Upper lobe of right lung (tissue), 1 donor: ENCODE measurements at regions not wholly inside any gene's neighbourhood (a gene's known extent, or its start where the extent isn't known, plus 50 kb on each side); places are given as distances from the start of the nearest gene placed in this dataset.

Experiments used
- ATAC-seq: fragments of 200-7000 bp; cut with Tn5 transposase; one replicate; pipeline ENCODE4 v1.9.1; 2020; ENCODE audit warnings: mild to moderate bottlenecking, moderate library complexity
- DNase-seq: peaks from one replicate; pipeline ENCODE4 v3.0.0-alpha.2; 2020
- H3K27ac ChIP-seq: fragments of 200-600 bp; one replicate; pipeline ENCODE4 v1.8.0; 2022
- H3K27me3 ChIP-seq: fragments of 200-600 bp; one replicate; pipeline ENCODE4 v1.8.0; 2022; ENCODE audit warnings: mild to moderate bottlenecking
- H3K36me3 ChIP-seq: fragments of 200-600 bp; one replicate; pipeline ENCODE4 v1.8.0; 2022
- H3K4me1 ChIP-seq: fragments of 200-600 bp; one replicate; pipeline ENCODE4 v1.8.0; 2022
- H3K4me3 ChIP-seq: fragments of 200-600 bp; one replicate; pipeline ENCODE4 v1.8.0; 2022; ENCODE audit warnings: mild to moderate bottlenecking
- H3K9me3 ChIP-seq: fragments of 200-600 bp; one replicate; pipeline ENCODE4 v1.8.0; 2022
- intact Hi-C: fragments of 100-400 bp; cut with DNase I; formaldehyde crosslinking; loops from one replicate; pipeline ENCODE4 v1.11.0; 2022
- TF ChIP-seq, protein P1 (sequence below): fragments of 200-600 bp; IDR thresholded peaks from one replicate; pipeline ENCODE4 v1.8.0; 2022; ENCODE audit warnings: antibody characterized with exemption
- donor health status: DM: no; HTN: yes; CAD: no; lungs with severe emphysema.

DNA sequence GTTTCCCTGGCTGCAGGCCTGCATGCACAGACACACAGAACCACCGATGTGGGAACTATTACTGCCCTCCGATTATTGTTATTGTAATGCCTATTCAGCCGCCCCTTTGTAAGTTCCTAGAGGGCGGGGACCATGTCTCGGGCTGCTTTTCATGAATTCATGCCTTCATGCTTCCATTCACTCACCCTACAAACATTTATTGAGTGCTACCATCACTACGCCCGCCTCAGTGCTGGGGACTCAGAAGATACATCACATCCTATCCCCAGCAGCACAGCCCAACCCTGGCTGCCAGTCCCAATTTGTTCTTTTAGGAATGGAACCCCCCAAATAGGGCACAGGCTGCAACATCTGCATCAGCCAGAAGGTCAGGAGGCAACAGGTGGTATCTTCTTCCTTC lies 75.9 kb downstream of the FOXA2 start:
- Histone ChIP-seq H3K9me3 (no peaks in the 10 kb centered on the region), H3K4me1 (peaks cover 5% of the 10 kb centered on the region), H3K36me3 (no peaks in the 10 kb centered on the region), H3K4me3 (no peak overlapping the region), H3K27ac (no peak overlapping the region), H3K27me3 (no peaks in the 10 kb centered on the region)
- ATAC-seq, result no peak
- DNase-seq, result no peak
- intact Hi-C loops, result no loop called here
- TF ChIP-seq, protein P1, sequence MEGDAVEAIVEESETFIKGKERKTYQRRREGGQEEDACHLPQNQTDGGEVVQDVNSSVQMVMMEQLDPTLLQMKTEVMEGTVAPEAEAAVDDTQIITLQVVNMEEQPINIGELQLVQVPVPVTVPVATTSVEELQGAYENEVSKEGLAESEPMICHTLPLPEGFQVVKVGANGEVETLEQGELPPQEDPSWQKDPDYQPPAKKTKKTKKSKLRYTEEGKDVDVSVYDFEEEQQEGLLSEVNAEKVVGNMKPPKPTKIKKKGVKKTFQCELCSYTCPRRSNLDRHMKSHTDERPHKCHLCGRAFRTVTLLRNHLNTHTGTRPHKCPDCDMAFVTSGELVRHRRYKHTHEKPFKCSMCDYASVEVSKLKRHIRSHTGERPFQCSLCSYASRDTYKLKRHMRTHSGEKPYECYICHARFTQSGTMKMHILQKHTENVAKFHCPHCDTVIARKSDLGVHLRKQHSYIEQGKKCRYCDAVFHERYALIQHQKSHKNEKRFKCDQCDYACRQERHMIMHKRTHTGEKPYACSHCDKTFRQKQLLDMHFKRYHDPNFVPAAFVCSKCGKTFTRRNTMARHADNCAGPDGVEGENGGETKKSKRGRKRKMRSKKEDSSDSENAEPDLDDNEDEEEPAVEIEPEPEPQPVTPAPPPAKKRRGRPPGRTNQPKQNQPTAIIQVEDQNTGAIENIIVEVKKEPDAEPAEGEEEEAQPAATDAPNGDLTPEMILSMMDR, result no peak

DNA sequence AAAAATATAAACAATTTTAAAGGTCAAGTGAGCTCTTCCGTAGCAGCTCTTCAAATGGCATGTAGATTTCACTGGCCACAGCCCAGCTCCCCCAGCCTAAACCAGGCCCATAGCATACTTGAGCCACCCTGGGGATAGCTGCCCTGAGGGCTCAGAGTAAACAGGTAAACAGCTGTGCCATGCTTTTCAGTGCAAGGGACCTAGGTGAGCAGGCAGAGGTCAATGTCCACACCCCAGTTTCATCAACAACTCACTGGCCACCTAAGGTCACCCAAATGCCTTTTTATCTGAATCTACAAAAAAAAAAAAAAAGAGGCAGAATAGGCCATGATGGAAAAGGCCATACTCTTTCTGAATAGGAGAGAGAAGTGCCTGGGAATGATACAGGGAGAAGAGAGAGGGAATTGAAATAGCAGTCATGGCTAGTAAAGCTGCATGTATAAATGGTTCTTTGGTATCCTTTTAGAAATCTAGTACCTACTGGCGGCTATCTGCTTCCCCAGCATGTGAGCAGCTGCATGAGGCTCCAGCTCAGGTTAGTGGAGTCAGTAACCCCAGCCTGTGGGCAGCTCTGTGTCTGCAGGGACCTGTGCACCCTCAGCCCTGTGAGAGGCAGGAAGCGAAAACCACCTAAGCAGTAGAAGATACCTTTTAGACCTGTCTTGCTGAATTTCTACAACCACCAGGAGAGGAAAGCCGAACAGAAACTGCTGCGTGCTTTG lies 77.0 kb downstream of the FOXA2 start:
- TF ChIP-seq, protein P1, result no peak
- Histone ChIP-seq H3K27me3 (no peaks in the 10 kb centered on the region), H3K4me3 (no peak overlapping the region), H3K4me1 (peaks cover 5% of the 10 kb centered on the region), H3K36me3 (no peaks in the 10 kb centered on the region), H3K27ac (no peak overlapping the region), H3K9me3 (no peaks in the 10 kb centered on the region)
- ATAC-seq, result no peak
- no peak for DNase-seq
- intact Hi-C loops, result no loop called here

DNA sequence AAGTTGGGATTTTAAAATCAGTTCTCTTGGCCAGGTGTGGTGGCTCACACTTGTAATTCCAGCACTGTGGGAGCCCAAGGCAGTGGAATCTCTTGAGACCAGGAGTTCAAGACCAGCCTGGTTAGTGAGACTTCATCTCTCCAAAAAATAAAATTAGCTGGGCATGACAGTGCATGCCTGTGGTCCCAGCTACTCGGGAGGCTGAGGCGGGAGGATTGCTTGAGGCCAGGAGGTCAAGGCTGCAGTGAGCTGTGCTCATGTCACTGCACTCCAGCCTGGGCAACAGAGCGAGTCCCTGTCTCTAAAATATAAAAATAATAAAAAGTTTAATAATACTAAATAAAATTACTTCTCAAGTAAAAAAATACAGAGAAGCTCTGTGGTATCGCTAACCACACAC lies 77.5 kb downstream of the FOXA2 start:
- intact Hi-C loops, result no loop called here
- DNase-seq (no peak), ATAC-seq (no peak)
- Histone ChIP-seq H3K36me3 (no peaks in the 10 kb centered on the region), H3K9me3 (no peaks in the 10 kb centered on the region), H3K4me1 (peaks cover under 1% of the 10 kb centered on the region), H3K27me3 (no peaks in the 10 kb centered on the region), H3K27ac (no peak overlapping the region), H3K4me3 (no peak overlapping the region)
- TF ChIP-seq, protein P1, result no peak

DNA sequence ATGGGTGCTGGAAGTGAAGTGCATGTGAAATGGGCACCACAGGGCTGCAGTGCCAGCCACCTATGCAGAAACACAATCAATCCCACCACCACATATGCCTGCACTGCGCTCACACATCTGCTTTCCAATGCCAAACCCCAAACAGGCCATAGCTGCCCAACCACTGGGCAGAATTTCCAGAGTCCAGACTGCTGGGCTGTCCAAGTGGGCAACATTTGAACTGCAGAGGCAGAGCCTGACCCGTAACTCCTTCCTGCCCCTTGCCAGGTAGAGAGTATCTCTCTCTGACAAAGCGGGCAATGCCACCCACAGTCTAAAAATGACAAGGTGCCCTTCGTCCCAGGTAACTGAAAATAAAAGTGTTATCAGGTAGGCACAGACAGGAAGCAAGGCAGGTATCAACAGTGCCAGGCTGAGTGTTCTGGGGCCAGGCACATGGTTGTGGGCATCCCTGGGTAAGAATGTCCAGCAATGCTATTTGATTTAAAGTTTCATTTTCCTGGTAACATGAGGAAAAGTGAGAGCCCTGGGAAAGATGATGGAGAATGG lies 79.5 kb downstream of the FOXA2 start:
- Histone ChIP-seq H3K36me3 (no peaks in the 10 kb centered on the region), H3K9me3 (no peaks in the 10 kb centered on the region), H3K4me3 (no peak overlapping the region), H3K4me1 (no peaks in the 10 kb centered on the region), H3K27me3 (no peaks in the 10 kb centered on the region), H3K27ac (no peak overlapping the region)
- intact Hi-C loops, result no loop called here
- DNase-seq, result no peak
- ATAC-seq, result no peak
- TF ChIP-seq, protein P1, result no peak

DNA sequence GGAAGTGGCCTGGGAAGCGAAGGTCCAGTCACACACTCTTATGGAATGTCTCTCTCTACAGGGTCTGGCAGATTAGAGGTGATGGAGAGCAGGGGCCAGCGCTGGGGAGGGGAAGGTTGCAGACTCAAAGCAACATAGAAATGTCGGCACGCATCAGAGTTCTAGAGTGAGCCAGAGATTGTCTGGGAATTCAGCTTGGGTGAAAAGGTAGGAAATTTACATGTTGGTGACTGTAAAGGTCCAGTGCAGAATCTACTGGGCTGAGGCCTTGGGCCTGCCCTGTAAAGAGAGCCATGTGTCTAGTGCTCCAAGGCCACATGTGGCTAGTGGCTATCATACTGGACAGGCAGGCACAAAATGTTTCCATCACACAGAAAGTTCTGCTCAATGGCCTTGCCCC lies 80.8 kb downstream of the FOXA2 start:
- TF ChIP-seq, protein P1, result no peak
- Histone ChIP-seq H3K9me3 (no peaks in the 10 kb centered on the region), H3K36me3 (no peaks in the 10 kb centered on the region), H3K4me1 (no peaks in the 10 kb centered on the region), H3K27ac (no peak overlapping the region), H3K27me3 (no peaks in the 10 kb centered on the region), H3K4me3 (no peak overlapping the region)
- intact Hi-C loops, result no loop called here
- ATAC-seq, result no peak
- DNase-seq, result no peak
